RPMI8226 (cell line): ENCODE measurements at regions not wholly inside any gene's neighbourhood (a gene's known extent, or its start where the extent isn't known, plus 50 kb on each side); places are given as distances from the start of the nearest gene placed in this dataset.
"Not testable (repeated sequence)": the region's sequence is repeated elsewhere in the genome, so short reads cannot be mapped to it uniquely, and the experiment has no call there.

Source experiments
- DNase-seq: peaks from one replicate; pipeline ENCODE4 v3.0.0-alpha.2; 2015

- DNase-seq: no peak
These were observed 50.5 kb upstream of the FOXP2 start for GRCh38 chr7:114364151-114364550.

GRCh38 chr7:114363292-114363691 is 51.3 kb upstream of the FOXP2 start:
- no peak for DNase-seq

DNA sequence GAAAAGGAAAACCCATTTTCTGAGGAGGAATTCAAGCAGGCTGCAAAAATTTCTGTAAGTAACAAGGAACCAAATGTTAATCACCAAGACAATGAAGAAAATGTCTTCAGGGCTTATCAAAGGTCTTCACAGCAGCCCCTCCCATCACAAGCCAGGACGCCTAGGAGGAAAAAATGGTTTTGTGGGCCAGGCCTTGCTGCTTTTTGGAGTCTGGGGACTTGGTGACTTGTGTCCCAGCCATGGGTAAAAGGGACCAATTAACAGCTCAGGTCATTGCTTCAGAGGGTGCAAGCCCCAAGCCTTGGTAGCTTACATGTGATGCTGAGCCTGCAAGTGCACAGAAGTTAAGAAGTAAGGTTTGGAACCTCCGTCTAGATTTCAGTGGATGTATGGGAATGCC is 55.7 kb upstream of the FOXP2 start:
- DNase-seq: no peak

GRCh38 chr7:114356133-114356532 is 58.5 kb upstream of the FOXP2 start:
- DNase-seq: no peak

DNA sequence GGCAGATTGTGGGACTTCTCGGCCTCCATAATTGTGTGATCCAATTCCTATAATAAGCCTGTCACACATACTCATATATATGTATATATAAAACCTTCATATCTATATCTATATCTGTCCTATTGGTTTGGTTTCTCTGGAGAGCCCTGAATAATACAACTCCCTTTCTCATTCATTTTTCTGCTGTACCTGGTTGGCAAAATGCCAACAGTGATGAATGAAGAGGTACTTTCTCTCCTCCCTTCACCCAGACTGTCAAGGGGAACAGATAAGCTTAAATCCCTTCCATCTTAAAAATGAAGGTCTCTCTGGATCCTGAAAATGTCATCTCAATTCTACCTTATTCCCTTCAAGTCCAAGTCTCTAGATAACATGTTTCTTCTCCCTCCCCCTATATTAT is 60.3 kb upstream of the FOXP2 start:
- DNase-seq: no peak

DNA sequence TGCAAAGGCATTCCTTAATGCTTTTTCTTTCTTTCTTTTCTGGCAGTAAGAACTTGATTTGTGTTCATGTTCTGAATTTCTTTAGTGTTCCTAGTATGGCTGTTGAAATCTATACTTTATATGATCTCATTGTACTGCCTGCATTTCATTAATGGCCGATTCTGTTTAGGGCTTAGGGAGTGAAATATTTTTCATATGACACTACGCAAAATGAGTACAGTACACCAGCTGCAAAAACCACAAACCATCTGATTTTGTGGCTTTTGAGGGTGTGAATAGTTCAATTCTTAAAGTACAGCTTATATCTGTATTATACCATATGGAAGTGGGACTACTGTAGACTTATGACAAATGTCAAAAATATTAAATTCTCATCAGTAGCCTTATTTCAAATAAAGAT is 69.1 kb upstream of the FOXP2 start:
- no peak for DNase-seq

- DNase-seq: no peak
These were observed 70.5 kb upstream of the FOXP2 start for GRCh38 chr7:114343949-114344708.

DNA sequence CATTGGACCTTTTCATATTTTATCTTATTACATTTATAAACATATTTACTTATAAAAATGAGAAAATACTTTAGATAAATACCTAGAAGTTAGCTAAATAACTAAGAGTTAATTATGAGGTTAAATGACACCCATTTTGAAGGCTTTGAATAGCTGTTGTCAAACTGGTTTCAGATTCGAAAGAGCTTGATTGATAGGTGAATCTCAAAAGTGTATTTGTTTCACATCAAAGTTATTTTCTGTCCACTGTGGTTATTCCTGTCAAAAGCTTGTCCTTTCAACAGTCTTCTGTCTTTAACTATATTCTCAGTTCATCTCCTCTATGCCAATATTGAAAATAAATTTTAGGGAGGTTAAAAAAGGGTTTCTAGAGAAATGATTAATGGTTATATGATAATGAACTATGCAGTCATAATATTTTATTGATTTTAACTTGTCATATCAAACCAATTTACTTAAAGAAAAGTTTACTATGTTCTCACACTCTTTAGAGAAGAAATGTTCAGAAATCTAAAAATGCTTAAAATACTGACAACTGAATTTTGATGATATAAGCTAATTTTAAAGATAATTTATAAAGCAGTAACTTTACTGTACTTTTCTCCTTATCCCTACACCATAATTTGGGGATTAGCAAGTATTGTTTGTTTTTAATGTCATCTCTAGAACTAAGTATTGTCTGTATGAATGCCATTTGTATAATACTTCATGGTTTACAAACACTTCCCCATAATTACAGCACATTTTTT is 72.0 kb upstream of the FOXP2 start:
- DNase-seq: no peak

- DNase-seq: no peak
These were observed 73.0 kb upstream of the FOXP2 start for GRCh38 chr7:114341648-114342047.

DNA sequence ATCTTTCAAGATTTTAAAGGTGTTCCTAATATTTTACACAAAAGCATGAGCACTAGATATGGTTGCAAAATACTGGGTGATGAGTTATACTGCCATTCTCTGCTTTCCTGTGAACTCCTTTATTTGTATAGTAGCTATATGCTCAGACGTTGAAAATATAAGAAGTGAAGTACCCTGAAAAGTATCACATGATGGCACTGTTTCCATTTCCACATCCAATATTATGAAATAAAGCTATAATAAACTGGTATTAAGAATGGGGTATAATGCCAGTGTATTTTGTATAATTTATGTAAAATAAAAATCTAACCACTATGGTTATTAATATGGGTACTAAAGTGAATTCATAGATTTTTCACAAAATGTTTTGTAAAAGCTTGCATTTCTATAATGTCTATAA is 79.6 kb upstream of the FOXP2 start:
- DNase-seq: no peak

DNA sequence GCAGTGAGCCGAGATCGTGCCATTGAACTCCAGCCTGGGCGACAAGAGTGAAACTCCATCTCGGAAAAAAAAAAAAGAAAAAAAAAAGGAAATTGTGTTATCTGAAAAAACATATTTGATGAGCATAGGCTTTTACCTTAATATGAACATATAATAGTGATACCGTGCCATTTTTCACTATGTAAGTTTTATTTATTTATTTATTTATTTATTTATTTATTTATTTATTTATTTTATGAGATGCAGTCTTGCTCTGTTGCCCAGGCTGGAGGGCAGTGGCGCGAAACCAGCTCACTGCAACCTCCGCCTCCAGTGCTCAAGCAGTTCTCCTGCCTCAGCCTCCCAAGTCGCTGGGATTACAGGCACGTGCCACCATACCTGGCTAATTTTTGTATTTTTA is 85.2 kb upstream of the FOXP2 start:
- DNase-seq: not testable (repeated sequence)

DNA sequence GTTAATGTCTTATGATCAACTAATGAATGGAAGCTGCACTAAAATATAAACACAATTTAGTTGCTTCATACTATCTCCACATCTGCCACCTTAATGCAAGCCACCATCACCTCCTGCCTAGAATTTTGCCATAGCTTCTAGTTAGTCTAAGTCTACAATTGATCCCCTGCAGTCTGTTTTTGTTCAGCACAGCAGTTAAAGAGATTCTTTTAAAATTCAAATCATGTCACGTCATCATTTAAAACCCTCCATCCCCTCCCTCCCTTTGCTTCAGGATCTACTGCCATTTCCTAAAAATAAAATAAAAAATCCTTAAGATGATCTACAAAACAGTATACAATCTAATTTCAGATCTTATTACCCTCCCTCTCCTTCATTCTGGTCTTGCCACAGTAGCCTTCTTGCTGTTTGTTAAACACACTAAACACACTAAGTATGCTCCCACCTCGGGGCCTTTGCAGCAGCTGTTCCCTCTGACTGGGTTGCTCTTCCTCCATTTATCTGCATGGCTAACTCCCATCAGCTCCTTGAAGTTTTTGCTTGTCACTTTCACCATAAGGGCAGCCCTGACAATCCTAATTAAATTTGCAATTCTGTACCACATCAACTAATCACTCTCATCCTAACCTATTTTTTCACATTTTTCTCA is 97.0 kb upstream of the FOXP2 start:
- DNase-seq: no peak

GRCh38 chr7:114312649-114313048 is 102.0 kb upstream of the FOXP2 start:
- DNase-seq: no peak

- DNase-seq: no peak
These were observed 104.1 kb upstream of the FOXP2 start for GRCh38 chr7:114310345-114311110.

DNA sequence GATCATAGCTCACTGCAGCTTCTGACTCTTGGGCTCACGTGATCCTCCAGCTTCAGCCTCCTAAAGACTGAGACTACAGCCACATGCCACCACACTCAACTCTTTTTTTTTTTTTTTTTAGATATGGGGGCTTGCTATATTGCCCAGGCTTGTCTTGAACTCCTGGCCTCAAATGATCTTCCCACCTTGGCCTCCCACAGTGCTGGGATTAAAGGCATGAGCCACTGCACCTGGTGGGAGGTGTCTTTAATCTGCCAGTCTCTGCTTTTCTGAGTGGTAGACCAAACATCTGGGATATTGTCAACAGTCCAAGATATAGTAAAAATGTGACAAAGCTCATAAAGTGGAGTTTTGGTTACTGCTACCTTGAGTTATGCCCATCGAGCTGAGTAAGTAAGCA is 104.9 kb upstream of the FOXP2 start:
- DNase-seq: no peak

- no peak for DNase-seq
These were observed 111.3 kb upstream of the FOXP2 start for GRCh38 chr7:114303301-114303700.

- DNase-seq: no peak
These were observed 111.8 kb upstream of the FOXP2 start for GRCh38 chr7:114302858-114303257.

DNA sequence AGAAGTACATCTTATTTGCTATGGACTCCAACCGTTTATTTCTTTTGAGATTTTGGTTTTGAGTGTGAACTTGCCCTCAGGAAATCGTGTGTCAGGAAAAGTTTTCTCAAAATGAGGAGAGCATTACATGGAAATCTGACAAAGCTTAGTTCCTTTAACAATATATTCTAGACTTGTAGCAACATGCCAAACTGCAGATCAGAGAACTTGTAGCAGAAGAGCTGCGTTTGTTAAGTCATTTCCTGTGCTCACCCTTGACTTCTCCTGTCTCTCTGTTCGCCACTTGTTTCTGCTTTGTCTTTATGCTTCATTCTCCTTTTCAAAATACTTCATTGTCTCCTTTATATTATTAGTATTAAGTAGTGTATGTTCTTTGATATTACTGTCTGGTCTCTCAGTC is 116.6 kb upstream of the FOXP2 start:
- no peak for DNase-seq

DNA sequence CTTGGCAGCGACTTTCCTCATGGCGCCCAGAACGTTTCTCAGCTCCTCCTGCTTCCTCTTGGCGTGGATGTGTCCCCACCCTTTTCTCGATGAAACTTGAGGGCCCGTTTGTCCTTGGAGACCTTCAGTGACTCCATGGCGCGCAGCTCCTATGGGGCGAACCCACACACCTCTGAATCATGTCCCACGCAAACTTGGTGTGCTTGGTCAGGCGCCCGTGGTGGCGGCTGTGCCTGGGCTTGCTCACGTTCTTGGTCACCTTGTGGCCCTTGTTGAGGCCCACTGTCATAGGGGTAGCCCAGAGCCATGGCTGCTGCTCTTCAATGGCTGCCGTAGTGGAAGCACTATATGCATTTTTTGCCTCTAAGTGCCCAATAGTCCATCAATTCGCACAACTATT is 117.5 kb upstream of the FOXP2 start:
- no peak for DNase-seq

DNA sequence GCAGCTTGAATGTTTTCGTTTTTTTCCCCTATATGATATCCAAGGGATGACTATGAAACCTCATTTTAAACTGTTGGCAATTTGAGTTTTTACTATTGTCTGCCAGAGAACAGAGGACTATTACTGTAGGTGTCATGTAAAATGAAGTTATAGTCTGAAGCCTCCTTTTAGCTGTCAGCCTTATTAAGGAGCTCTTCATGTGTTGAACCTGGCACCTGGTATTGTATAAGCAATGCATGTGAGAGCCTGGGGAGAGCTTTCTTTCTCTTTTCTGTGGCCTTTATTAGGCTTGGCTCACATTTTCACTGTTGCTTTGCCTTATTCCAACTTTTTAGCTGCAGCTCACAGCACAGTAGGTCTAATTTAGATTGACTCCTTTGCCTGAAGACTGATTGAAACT is 119.1 kb upstream of the FOXP2 start:
- DNase-seq: no peak

- no peak for DNase-seq
These were observed 120.6 kb upstream of the FOXP2 start for GRCh38 chr7:114294036-114294435.

DNA sequence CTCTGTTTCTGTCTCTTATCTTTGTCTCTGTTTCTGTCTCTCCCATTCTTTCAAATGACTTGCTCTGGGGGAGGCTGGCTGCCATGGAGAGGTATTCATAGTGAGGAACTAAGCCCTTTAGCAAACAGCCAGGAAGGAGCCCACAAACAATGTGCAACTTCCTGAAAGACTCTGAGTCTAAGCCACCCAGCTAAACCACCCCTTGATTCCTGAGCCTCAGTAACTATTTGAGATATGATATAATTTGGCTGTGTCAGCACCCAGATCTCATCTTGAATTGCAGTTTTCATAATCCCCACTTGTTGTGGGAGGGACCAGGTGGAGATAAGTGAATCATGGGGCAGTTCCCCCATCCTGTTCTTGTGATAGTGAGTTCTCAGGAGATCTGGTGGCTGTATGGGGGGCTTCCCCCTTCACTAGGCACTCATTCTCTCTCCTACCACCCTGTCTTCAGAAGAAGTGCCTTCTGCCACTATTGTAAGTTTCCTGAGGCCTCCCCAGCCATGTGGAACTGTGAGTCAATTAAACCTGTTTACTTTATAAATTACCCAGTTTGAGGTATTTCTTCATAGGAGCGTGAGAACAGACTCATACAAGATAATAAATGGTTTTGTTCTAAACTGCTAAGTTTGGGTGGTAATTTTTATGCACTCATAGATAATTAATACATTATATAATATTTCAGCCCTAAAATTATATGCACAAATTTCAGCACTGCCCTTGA is 121.2 kb upstream of the FOXP2 start:
- DNase-seq: no peak

DNA sequence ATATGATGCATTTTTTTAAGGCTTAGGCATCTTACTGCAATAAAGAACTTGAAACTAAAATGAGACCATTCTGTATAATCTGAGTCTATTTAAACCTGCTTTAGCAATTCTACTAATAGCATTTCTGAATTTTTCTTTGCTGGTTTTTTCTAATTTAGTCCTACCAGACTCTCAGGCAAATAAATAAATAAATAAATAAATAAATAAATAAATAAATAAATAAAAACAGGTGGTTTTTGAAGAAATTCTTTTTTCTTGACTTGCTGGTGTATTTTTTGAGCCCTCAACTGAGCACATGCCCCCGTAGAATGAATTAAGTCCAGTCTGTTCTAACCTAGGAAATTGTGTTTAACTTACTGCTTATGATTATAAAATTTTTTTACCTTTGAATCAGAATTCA is 134.7 kb upstream of the FOXP2 start:
- DNase-seq: no peak
